ENCODE measurements at regions not wholly inside any gene's neighbourhood (a gene's known extent, or its start where the extent isn't known, plus 50 kb on each side); places are given as distances from the start of the nearest gene placed in this dataset.
"Not testable (repeated sequence)": the region's sequence is repeated elsewhere in the genome, so short reads cannot be mapped to it uniquely, and the experiment has no call there.

- DNase-seq: no peak
These were observed 154.9 kb downstream of the ASB9 start for GRCh38 chrX:15114743-15115566.

DNA sequence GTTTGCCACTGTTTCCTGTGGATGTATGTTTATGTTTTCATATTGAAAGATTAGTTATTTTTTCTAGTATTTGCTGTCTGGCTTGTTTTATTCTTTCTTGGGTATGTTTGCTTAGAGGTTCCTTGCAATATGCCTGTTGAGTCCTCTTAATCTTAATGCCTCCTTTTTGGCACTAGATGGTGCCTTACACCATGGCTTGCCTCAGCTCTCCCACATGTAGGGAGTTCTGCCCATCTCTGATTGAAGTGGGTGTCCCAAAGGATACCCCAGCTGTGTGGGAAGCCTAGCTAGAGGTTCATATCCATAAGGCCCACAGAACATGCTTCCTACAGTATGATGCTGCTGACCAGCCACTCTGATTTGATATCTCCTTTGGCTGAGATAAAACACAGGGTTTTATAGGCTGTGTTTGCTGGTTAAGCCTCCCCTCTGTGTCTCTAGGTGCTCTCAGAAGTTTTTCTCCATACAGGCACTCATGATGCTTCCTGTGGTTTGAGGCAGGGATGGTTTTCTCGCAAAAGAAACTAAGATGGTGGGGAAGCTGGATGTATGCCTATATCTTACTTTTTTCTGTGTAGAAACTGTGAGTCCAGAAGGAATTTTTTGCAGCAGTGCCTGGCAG is 162.4 kb downstream of the ASB9 start:
- DNase-seq: no peak

DNA sequence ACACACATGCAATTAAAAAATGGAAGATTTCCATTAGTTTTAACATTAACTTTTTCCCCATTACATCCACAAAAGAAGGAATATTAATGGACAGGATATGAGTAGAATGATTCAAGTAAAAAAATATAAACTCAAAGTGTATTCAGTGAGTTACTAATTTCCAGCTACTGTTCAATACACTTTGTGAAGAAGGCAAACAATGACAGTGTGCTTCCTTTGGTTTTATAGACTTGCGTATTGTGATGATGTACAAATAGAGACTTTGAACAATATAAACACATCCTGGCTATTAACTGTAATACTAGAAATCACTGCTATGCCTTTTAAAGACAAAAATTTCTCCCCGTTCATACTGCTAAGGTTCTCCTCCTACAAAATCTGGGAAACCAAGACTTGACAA is 171.4 kb downstream of the ASB9 start:
- DNase-seq: no peak

GRCh38 chrX:15087747-15088146 is 182.1 kb downstream of the ASB9 start:
- DNase-seq: no peak

GRCh38 chrX:15073313-15073712 is 196.6 kb downstream of the ASB9 start:
- DNase-seq: no peak

DNA sequence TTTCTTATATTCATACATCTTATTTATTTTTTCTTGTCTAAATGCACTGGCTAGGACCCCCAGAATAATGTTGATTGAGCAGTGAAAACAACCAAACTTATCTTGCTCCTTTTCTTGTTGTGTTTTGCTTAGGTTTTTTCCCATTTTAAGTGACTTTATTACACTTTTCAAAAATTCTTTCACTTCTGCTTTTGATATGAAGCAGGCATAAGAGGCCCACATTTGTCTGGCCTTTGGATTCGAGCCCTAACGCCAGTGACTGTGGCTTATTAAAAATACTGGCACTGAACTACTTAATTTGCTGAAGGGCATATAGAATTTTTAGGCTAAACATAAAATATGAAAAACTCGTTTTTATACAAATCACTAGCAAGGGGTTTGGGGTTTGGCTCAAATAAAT is 197.0 kb downstream of the ASB9 start:
- no peak for DNase-seq

DNA sequence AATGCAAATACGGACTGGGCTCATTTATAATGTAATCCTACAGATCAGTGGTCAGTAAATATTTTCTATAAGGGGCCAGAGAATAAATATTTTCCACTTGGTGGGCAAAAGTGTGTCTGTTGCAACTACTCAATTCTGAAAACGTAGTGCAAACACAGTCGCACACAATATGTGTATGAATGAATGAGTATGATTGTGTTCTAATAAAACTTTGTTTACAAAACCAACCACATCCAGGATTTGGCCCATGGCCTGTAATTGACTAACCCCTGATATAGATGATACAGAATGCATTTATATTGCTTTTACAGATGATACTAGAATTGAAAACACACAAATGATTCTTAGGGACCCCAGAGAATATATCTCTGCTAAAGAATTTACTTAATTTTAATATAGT is 197.6 kb downstream of the ASB9 start:
- DNase-seq: no peak

GRCh38 chrX:15059474-15059873 is 186.3 kb downstream of the MOSPD2 start:
- no peak for DNase-seq

DNA sequence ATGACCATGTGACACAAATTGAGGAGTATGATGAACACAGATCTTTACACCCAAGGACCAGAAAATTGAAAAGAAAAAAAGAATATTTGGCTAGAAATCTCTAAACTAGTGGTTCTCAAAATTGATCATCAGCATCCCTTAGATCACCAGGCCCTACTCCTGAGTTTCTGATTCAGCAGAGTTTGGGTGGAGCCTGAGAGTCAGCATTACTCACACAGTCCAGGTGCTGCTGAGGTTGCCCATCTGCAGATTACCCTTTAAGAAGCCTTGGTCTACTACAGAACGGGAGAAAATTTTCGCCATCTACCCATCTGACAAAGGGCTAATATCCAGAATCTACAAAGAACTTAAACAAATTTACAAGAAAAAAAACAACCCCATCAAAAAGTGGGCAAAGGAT is 182.8 kb downstream of the MOSPD2 start:
- no peak for DNase-seq

DNA sequence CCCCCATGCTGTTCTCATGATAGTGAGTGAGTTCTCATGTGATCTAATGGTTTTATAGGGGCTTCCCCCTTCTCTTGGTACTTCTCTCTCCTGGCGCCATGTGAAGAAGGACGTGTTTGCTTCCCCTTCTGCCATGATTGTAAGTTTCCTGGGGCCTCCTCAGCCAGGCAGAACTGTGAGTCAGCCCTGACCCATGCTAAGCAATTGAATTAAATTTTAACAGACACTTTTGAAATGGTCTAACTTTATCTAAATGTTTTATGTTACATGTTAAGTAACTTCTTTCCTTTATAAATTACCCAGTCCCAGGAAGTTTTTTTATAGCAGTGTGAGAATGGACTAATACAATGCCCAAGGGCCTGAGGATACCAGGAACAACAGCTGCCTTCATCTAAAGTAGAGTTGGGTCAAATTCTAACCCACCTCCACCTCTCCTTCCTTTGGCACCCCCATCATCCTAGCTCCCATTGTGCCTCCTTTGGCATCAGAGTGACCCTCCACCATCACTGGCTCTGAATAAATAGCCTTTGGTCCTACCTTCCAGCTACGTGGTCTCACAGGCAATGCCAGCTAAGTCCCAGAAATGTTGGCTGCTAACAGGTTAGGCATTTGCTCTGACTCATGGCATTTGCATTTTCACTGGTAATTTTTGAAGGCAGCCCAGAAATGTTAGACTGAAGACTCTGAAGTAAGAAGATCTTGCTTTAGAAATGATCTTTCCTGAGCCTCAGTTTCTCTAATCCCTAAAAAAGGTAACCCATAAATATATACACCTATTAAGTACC is 182.1 kb downstream of the MOSPD2 start:
- no peak for DNase-seq

- DNase-seq: no peak
These were observed 177.2 kb downstream of the MOSPD2 start for GRCh38 chrX:15050395-15050794.

DNA sequence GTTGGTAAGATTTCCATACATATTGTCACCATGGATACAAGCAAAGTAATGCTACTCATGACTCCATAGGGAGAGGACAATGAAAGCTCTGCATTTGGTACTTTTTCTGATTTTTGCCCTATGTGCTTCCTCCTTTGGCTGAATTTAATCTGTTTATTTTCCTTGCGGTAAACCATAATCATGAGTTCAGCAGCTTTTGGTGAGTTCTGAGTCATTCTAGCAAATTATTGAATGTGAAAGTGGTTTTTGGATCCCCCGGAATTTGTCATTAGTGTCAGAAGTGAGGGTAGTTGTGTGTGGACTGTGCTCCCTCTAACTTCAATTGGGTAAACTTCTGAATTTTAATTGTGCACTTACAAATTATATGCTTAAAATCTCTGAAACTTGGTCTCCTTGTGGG is 170.3 kb downstream of the MOSPD2 start:
- no peak for DNase-seq

DNA sequence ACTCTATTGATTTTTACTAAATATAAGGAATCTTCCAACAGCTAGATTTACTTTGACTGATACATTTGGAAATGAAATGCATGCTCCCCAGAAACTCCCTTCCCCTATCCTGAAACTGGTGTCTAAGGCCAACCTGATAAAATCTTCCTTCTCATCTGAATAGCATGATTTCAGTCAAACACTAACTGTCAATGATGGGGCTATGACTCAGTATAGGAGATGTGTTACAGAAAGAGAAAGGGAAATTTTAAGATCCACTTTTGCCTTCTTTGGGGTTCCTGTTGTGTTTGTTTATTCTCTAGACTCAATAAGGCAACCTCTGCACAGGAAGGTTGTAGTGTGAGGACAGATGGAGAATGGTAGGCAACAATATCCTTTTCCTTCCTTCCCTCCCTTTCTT is 160.7 kb downstream of the MOSPD2 start:
- DNase-seq: no peak

DNA sequence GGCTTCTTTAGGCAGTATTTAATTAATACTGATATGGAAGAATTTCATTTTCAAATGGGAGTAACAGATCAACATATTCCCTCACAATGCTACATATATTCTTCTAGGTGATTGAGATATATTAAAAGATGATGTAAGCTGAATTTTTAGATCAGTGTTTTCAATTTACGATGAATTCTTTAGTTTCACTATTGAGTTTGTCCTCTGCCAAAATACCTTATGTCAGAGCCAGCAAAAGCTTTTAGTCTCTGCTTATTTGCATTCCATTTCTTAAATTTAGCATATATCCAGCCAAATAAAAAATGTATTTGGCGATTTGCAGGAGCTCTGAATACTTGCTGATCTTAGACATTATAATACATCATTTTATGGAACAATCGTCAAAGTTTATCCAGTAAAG is 144.3 kb downstream of the MOSPD2 start:
- DNase-seq: no peak

- DNase-seq: no peak
These were observed 142.8 kb downstream of the MOSPD2 start for GRCh38 chrX:15016051-15016450.

- DNase-seq: no peak
These were observed 141.1 kb downstream of the MOSPD2 start for GRCh38 chrX:15014281-15014680.

- no peak for DNase-seq
These were observed 140.2 kb downstream of the MOSPD2 start for GRCh38 chrX:15013461-15013860.

- DNase-seq: no peak
These were observed 124.0 kb downstream of the MOSPD2 start for GRCh38 chrX:14997271-14997670.

DNA sequence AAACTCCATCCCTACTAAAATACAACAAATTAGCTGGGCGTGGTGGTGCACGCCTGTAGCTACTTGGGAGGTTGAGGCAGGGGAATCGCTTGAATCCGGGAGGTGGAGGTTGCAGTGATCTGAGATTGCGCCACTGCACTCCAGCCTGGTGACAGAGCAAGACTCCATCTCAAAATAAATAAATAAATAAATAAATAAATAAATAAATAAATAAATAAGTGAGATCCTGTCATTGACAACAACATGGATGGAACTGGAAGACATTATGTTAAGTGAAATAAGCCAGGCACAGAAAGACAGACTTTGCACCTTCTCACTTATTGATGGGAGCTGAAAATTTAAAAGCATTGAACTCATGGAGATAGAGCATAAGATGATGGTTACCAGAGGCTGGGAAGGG is 111.2 kb downstream of the MOSPD2 start:
- DNase-seq: not testable (repeated sequence)
